GM18505 (cell line): ENCODE measurements at regions not wholly inside any gene's neighbourhood (a gene's known extent, or its start where the extent isn't known, plus 50 kb on each side); places are given as distances from the start of the nearest gene placed in this dataset.

Source experiments
- ATAC-seq: cut with Tn5 transposase; IDR thresholded peaks from one replicate; pipeline ENCODE4 v1.9.1; 2021; ENCODE audit not compliant: unreplicated experiment
- POLR2A ChIP-seq: IDR thresholded peaks from 4 replicates; pipeline ENCODE4 v1.6.1; 2011; ENCODE audit warnings: borderline replicate concordance; ENCODE audit not compliant: insufficient read depth, insufficient read length; ENCODE audit errors: extremely low read depth

DNA sequence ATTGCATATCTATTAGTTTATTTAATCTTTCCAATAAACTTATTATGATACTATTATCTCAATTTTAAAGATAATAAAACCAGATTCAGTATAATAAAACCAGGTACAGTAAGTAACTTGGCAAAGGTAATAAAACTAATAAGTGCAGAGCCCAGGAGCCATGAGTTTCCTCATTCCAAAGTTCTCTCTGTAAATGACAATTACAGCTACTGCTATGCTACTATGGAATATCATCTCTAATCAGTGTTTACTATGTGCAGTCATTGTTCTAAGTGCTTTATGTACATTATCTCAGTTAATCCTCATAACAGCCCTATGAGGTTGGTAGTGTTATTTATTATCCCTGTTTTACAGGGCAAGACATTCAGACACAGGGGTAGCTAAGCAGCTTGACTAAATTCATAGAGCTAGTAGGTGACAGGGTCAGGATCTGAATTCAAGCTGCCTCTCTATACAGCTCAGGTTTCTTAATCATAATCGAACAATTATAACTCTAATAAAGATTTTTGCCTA, 285.0 kb upstream of the PITX2 start:
- TF ChIP-seq POLR2A, result no peak
- no peak for ATAC-seq

- no peak for ATAC-seq
- TF ChIP-seq POLR2A, result no peak
Observed at GRCh38 chr4:110914791-110915190, 291.9 kb upstream of the PITX2 start.

DNA sequence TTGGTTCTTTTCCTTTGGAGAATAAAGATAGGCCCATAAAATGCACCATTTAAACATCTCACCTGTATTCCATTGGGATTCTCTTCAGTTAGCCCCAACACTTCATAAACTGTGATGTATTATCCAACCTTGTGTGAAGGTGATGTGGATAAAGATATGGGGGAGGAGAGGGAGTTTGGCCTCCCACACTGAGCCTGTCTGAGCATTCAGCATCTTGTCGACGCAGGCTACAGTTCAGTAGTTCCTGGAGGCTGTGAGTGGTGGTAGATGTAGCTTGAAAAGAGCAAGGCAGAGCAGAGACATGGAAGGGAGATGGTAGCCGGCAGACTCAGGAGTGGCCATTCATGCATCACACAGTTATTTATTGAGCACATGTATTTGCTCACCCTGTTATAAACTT, 292.4 kb upstream of the PITX2 start:
- no peak for ATAC-seq
- TF ChIP-seq POLR2A, result no peak

GRCh38 chr4:110916505-110916904, 293.6 kb upstream of the PITX2 start:
- TF ChIP-seq POLR2A, result no peak
- no peak for ATAC-seq

DNA sequence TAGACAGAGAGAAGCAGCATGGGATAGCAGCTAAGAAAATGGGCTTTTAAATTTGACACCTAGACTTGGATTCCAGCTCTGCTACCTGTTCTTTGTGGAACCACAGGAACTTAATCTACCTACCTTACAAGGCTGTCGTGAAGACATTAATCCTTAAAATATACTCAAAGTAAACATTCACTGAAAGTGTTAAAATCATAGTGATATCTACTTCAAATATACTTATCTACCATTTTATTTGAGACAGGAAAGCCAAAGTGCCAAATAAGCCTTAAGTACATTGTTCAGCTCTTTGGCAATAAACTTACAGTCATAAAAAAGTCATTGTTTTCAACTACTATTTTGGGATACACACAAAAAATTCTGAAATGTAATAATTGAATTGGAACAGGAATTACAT, 295.0 kb upstream of the PITX2 start:
- no peak for ATAC-seq
- no peak for TF ChIP-seq POLR2A

- no peak for ATAC-seq
- no peak for TF ChIP-seq POLR2A
Observed at GRCh38 chr4:110920990-110921389, 298.1 kb upstream of the PITX2 start.

- no peak for TF ChIP-seq POLR2A
- no peak for ATAC-seq
Observed at GRCh38 chr4:110924761-110925160, 301.9 kb upstream of the PITX2 start.

GRCh38 chr4:110926841-110927400, 304.0 kb upstream of the PITX2 start:
- ATAC-seq, result no peak
- no peak for TF ChIP-seq POLR2A

GRCh38 chr4:110933341-110933740, 310.5 kb upstream of the PITX2 start:
- no peak for TF ChIP-seq POLR2A
- ATAC-seq, result no peak

GRCh38 chr4:110944501-110944900, 321.6 kb upstream of the PITX2 start:
- ATAC-seq, result no peak
- TF ChIP-seq POLR2A, result no peak

- no peak for ATAC-seq
- no peak for TF ChIP-seq POLR2A
Observed at GRCh38 chr4:110945600-110945999, 322.7 kb upstream of the PITX2 start.

- TF ChIP-seq POLR2A, result no peak
- no peak for ATAC-seq
Observed at GRCh38 chr4:110949542-110949941, 326.7 kb upstream of the PITX2 start.

GRCh38 chr4:110950731-110951130, 327.9 kb upstream of the PITX2 start:
- TF ChIP-seq POLR2A, result no peak
- ATAC-seq, result no peak

- TF ChIP-seq POLR2A, result no peak
- no peak for ATAC-seq
Observed at GRCh38 chr4:110953191-110953590, 330.3 kb upstream of the PITX2 start.

- TF ChIP-seq POLR2A, result no peak
- no peak for ATAC-seq
Observed at GRCh38 chr4:110953898-110954297, 331.0 kb upstream of the PITX2 start.
